Activated CD4-positive, alpha-beta T cell treated with anti-CD3 and anti-CD28 coated beads, Interleukin-2, amount 50 U/mL, for 48 hours (primary cell): ENCODE measurements at regions not wholly inside any gene's neighbourhood (a gene's known extent, or its start where the extent isn't known, plus 50 kb on each side); places are given as distances from the start of the nearest gene placed in this dataset.

Source experiments
- DNase-seq, 2 experiments: peaks; one replicate each; pipeline ENCODE4 v3.0.0-alpha.2; 2020

GRCh38 chr2:145845207-145845894 is 1325.4 kb upstream of the ZEB2 start:
- DNase-seq = no peak

GRCh38 chr2:145841973-145842372 is 1322.1 kb upstream of the ZEB2 start:
- no peak for DNase-seq

GRCh38 chr2:145836986-145837385 is 1317.1 kb upstream of the ZEB2 start:
- DNase-seq = no peak

- no peak for DNase-seq
Measured at GRCh38 chr2:145835665-145836064, 1315.7 kb upstream of the ZEB2 start.

- no peak for DNase-seq
Measured at GRCh38 chr2:145832681-145833080, 1312.8 kb upstream of the ZEB2 start.

- no peak for DNase-seq
Measured at GRCh38 chr2:145829931-145830330, 1310.0 kb upstream of the ZEB2 start.

GRCh38 chr2:145827235-145827634 is 1307.3 kb upstream of the ZEB2 start:
- no peak for DNase-seq

GRCh38 chr2:145824384-145824783 is 1304.5 kb upstream of the ZEB2 start:
- no peak for DNase-seq

GRCh38 chr2:145822892-145823534 is 1303.1 kb upstream of the ZEB2 start:
- DNase-seq = no peak

- DNase-seq = no peak
Measured at GRCh38 chr2:145820651-145821050, 1300.7 kb upstream of the ZEB2 start.

GRCh38 chr2:145818890-145819504 is 1299.1 kb upstream of the ZEB2 start:
- no peak for DNase-seq

- no peak for DNase-seq
Measured at GRCh38 chr2:145815933-145816332, 1296.0 kb upstream of the ZEB2 start.

GRCh38 chr2:145813481-145813880 is 1293.6 kb upstream of the ZEB2 start:
- no peak for DNase-seq

- DNase-seq = no peak
Measured at GRCh38 chr2:145812165-145812554, 1292.2 kb upstream of the ZEB2 start.

- DNase-seq = no peak
Measured at GRCh38 chr2:145811276-145812164, 1291.6 kb upstream of the ZEB2 start.

- DNase-seq = no peak
Measured at GRCh38 chr2:145807968-145808367, 1288.0 kb upstream of the ZEB2 start.

- DNase-seq = no peak
Measured at GRCh38 chr2:145807554-145807953, 1287.6 kb upstream of the ZEB2 start.

- DNase-seq = no peak
Measured at GRCh38 chr2:145806546-145806945, 1286.6 kb upstream of the ZEB2 start.

- DNase-seq = no peak
Measured at GRCh38 chr2:145802133-145802532, 1282.2 kb upstream of the ZEB2 start.

GRCh38 chr2:145801210-145801609 is 1281.3 kb upstream of the ZEB2 start:
- DNase-seq = no peak

GRCh38 chr2:145800151-145801091 is 1280.5 kb upstream of the ZEB2 start:
- DNase-seq = no peak

GRCh38 chr2:145799595-145800108 is 1279.7 kb upstream of the ZEB2 start:
- no peak for DNase-seq
